ENCODE measurements at regions not wholly inside any gene's neighbourhood (a gene's known extent, or its start where the extent isn't known, plus 50 kb on each side); places are given as distances from the start of the nearest gene placed in this dataset.

- TF ChIP-seq CTCF (IDR thresholded peaks at IDR 0.05) (no peak), POLR2A (IDR thresholded peaks at IDR 0.05) (no peak), POLR2AphosphoS5 (IDR thresholded peaks at IDR 0.05) (no peak), EP300 (IDR thresholded peaks at IDR 0.05; ENCODE audit: low read depth) (no peak)
Observed at GRCh38 chr7:51517187-51517586, 200.6 kb upstream of the COBL start.
